HG03460 (cell line): ENCODE measurements at regions not wholly inside any gene's neighbourhood (a gene's known extent, or its start where the extent isn't known, plus 50 kb on each side); places are given as distances from the start of the nearest gene placed in this dataset.

Source experiments
- ATAC-seq: cut with Tn5 transposase; IDR thresholded peaks from one replicate; pipeline ENCODE4 v1.9.1; 2021; ENCODE audit not compliant: unreplicated experiment

GRCh38 chr3:135460273-135460672 lies 505.3 kb upstream of the PPP2R3A start:
- ATAC-seq = no peak

GRCh38 chr3:135471911-135472310 lies 493.6 kb upstream of the PPP2R3A start:
- ATAC-seq = no peak

GRCh38 chr3:135473449-135473848 lies 492.1 kb upstream of the PPP2R3A start:
- no peak for ATAC-seq

GRCh38 chr3:135487261-135487660 lies 478.3 kb upstream of the PPP2R3A start:
- no peak for ATAC-seq

GRCh38 chr3:135490219-135490915 lies 475.2 kb upstream of the PPP2R3A start:
- ATAC-seq = no peak

GRCh38 chr3:135491491-135492205 lies 473.9 kb upstream of the PPP2R3A start:
- ATAC-seq = no peak

- no peak for ATAC-seq
These were observed 469.6 kb upstream of the PPP2R3A start for GRCh38 chr3:135495891-135496290.

- no peak for ATAC-seq
These were observed 467.5 kb upstream of the PPP2R3A start for GRCh38 chr3:135497979-135498378.

GRCh38 chr3:135499426-135499825 lies 466.1 kb upstream of the PPP2R3A start:
- no peak for ATAC-seq

GRCh38 chr3:135500034-135500433 lies 465.5 kb upstream of the PPP2R3A start:
- ATAC-seq = no peak

- ATAC-seq = no peak
These were observed 462.3 kb upstream of the PPP2R3A start for GRCh38 chr3:135503065-135503759.

GRCh38 chr3:135503760-135504686 lies 461.5 kb upstream of the PPP2R3A start:
- ATAC-seq = peak; percentile 87

GRCh38 chr3:135513106-135514059 lies 452.1 kb upstream of the PPP2R3A start:
- ATAC-seq = no peak

GRCh38 chr3:135514060-135514448 lies 451.5 kb upstream of the PPP2R3A start:
- ATAC-seq = no peak

- ATAC-seq = no peak
These were observed 449.4 kb upstream of the PPP2R3A start for GRCh38 chr3:135516143-135516542.

GRCh38 chr3:135528413-135529015 lies 437.0 kb upstream of the PPP2R3A start:
- no peak for ATAC-seq

GRCh38 chr3:135532021-135532420 lies 433.5 kb upstream of the PPP2R3A start:
- no peak for ATAC-seq

- no peak for ATAC-seq
These were observed 427.4 kb upstream of the PPP2R3A start for GRCh38 chr3:135538123-135538522.

GRCh38 chr3:135539351-135539750 lies 426.2 kb upstream of the PPP2R3A start:
- ATAC-seq = no peak
